ENCODE measurements at regions not wholly inside any gene's neighbourhood (a gene's known extent, or its start where the extent isn't known, plus 50 kb on each side); places are given as distances from the start of the nearest gene placed in this dataset.

DNA sequence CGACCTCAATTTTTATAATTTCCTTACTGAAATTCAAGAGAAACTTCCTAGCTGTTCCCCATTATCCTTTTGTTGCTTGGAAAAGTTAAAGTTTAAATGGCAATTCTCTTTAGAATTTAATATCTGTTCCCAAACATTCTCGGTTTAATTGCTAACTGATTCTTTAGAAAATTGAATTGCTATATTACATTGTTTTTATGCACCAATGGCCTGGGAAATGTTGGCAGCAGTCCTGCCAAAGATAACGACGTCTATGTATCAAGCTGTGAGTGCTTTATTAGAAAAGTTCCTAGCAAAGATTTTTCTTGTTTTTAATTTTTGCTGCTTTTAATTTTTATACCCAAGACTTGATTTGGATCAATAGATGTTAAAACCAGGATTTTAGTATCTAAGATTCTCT is 167.8 kb upstream of the HDAC4 start:
- DNase-seq (ENCODE audit: unreplicated experiment) = no peak
- Mint-ChIP-seq H3K4me3 (ENCODE audit: unreplicated experiment) (no peak overlapping the region), H3K36me3 (ENCODE audit: insufficient read depth, unreplicated experiment) (no peaks in the 10 kb centered on the region), H3K27ac (ENCODE audit: low read depth, unreplicated experiment) (no peak overlapping the region), H3K9me3 (ENCODE audit: unreplicated experiment) (no peaks in the 10 kb centered on the region), H3K4me1 (ENCODE audit: insufficient read depth, unreplicated experiment) (peaks cover 5% of the 10 kb centered on the region), H3K27me3 (ENCODE audit: insufficient read depth, unreplicated experiment) (peaks cover 32% of the 10 kb centered on the region)
- no TSS peak for BruUV-seq (replicated peaks)
- intact Hi-C loops (cut with micrococcal nuclease) = no loop called here
- ChIA-PET POLR2A (no interaction called here), CTCF (no interaction called here)
- TF ChIP-seq, protein P1, sequence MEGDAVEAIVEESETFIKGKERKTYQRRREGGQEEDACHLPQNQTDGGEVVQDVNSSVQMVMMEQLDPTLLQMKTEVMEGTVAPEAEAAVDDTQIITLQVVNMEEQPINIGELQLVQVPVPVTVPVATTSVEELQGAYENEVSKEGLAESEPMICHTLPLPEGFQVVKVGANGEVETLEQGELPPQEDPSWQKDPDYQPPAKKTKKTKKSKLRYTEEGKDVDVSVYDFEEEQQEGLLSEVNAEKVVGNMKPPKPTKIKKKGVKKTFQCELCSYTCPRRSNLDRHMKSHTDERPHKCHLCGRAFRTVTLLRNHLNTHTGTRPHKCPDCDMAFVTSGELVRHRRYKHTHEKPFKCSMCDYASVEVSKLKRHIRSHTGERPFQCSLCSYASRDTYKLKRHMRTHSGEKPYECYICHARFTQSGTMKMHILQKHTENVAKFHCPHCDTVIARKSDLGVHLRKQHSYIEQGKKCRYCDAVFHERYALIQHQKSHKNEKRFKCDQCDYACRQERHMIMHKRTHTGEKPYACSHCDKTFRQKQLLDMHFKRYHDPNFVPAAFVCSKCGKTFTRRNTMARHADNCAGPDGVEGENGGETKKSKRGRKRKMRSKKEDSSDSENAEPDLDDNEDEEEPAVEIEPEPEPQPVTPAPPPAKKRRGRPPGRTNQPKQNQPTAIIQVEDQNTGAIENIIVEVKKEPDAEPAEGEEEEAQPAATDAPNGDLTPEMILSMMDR (IDR thresholded peaks at IDR 0.05; ENCODE audit: unreplicated experiment) = no peak

DNA sequence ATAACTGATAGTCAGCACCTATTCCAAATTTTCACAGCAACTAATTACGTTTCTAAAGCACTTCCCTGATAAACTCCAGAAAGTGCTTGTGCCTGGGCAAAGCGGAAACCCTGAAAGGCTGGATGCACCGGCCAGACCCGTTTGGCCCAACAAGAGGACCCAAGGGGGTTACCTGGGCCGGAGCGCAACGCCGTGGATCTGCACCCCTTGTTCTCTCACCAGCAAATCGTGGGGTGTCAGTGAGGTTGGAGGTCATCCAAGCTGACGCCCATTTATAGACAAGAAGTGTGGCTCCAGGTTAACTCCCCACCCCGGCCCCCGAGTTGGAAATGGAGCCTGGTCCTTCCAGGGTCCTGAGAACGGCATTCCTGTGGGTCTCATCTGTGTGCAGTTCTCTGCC is 167.0 kb upstream of the HDAC4 start:
- H3K27ac Mint-ChIP-seq (ENCODE audit: low read depth, unreplicated experiment) = no peak overlapping the region
- BruUV-seq (replicated peaks) = no TSS peak
- TF ChIP-seq, protein P1 (IDR thresholded peaks at IDR 0.05; ENCODE audit: unreplicated experiment) = no peak
- no peaks in the 10 kb centered on the region for H3K36me3 Mint-ChIP-seq (ENCODE audit: insufficient read depth, unreplicated experiment)
- POLR2A ChIA-PET = no interaction called here
- H3K27me3 Mint-ChIP-seq (ENCODE audit: insufficient read depth, unreplicated experiment) = peaks cover 25% of the 10 kb centered on the region
- DNase-seq (ENCODE audit: unreplicated experiment) = no peak
- H3K4me1 Mint-ChIP-seq (ENCODE audit: insufficient read depth, unreplicated experiment) = peaks cover 5% of the 10 kb centered on the region
- intact Hi-C loops (cut with micrococcal nuclease) = no loop called here
- CTCF ChIA-PET = no interaction called here
- H3K9me3 Mint-ChIP-seq (ENCODE audit: unreplicated experiment) = no peaks in the 10 kb centered on the region
- no peak overlapping the region for H3K4me3 Mint-ChIP-seq (ENCODE audit: unreplicated experiment)

- ChIA-PET POLR2A (no interaction called here), CTCF (no interaction called here)
- no peaks in the 10 kb centered on the region for H3K9me3 Mint-ChIP-seq (ENCODE audit: unreplicated experiment)
- peaks cover 18% of the 10 kb centered on the region for H3K27me3 Mint-ChIP-seq (ENCODE audit: insufficient read depth, unreplicated experiment)
- H3K36me3 Mint-ChIP-seq (ENCODE audit: insufficient read depth, unreplicated experiment) = no peaks in the 10 kb centered on the region
- BruUV-seq (replicated peaks) = no TSS peak
- H3K4me1 Mint-ChIP-seq (ENCODE audit: insufficient read depth, unreplicated experiment) = peaks cover 5% of the 10 kb centered on the region
- TF ChIP-seq, protein P1 (IDR thresholded peaks at IDR 0.05; ENCODE audit: unreplicated experiment) = no peak
- no peak for DNase-seq (ENCODE audit: unreplicated experiment)
- no peak overlapping the region for H3K27ac Mint-ChIP-seq (ENCODE audit: low read depth, unreplicated experiment)
- intact Hi-C loops (cut with micrococcal nuclease) = no loop called here
- H3K4me3 Mint-ChIP-seq (ENCODE audit: unreplicated experiment) = no peak overlapping the region
Measured at GRCh38 chr2:239566995-239567568, 166.3 kb upstream of the HDAC4 start.

- peaks cover 15% of the 10 kb centered on the region for H3K27me3 Mint-ChIP-seq (ENCODE audit: insufficient read depth, unreplicated experiment)
- no peaks in the 10 kb centered on the region for H3K36me3 Mint-ChIP-seq (ENCODE audit: insufficient read depth, unreplicated experiment)
- ChIA-PET POLR2A (interaction anchor here (0.5 kb wide), 1 partner anchor 573 kb away, joined by 3 read pairs; no protein-coding TSS in a partner anchor), CTCF (no interaction called here)
- peaks cover 5% of the 10 kb centered on the region for H3K4me1 Mint-ChIP-seq (ENCODE audit: insufficient read depth, unreplicated experiment)
- H3K9me3 Mint-ChIP-seq (ENCODE audit: unreplicated experiment) = no peaks in the 10 kb centered on the region
- no peak overlapping the region for H3K27ac Mint-ChIP-seq (ENCODE audit: low read depth, unreplicated experiment)
- DNase-seq (ENCODE audit: unreplicated experiment) = no peak
- intact Hi-C loops (cut with micrococcal nuclease) = no loop called here
- TF ChIP-seq, protein P1 (IDR thresholded peaks at IDR 0.05; ENCODE audit: unreplicated experiment) = no peak
- no TSS peak for BruUV-seq (replicated peaks)
- no peak overlapping the region for H3K4me3 Mint-ChIP-seq (ENCODE audit: unreplicated experiment)
Measured at GRCh38 chr2:239566162-239566994, 165.6 kb upstream of the HDAC4 start.

All from MCF 10A (cell line).